ENCODE measurements at regions not wholly inside any gene's neighbourhood (a gene's known extent, or its start where the extent isn't known, plus 50 kb on each side); places are given as distances from the start of the nearest gene placed in this dataset.
A peak's percentile ranks its signal among the peaks of the same experiment; 100 is the strongest.

DNA sequence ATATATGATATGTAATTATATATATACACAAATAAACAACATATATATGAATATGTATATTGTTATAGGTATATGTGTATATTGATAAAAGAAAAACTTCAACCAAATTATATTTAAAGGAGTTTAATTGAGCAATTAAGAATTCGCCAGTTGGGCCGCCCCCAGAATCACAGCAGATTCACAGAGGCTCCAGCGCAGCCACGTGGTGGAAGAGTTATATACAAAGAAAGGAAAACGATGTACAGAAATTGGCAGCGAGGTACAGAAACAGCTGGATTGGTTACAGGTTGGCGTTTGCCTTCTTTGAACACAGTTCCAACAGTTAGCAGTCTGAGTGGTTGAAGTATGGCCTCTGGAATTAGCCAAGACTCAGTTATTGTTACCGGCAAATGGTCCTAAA is 137.3 kb upstream of the SLC24A5 start:
- Histone ChIP-seq H3K36me3 (no peaks in the 10 kb centered on the region), H3K4me1 (no peaks in the 10 kb centered on the region), H3K4me3 (no peak overlapping the region), H3K9me3 (no peaks in the 10 kb centered on the region), H3K27ac (no peak overlapping the region), H3K27me3 (no peaks in the 10 kb centered on the region)
- ATAC-seq (no peak), DNase-seq (no peak)
- intact Hi-C loops (cut with DNase I) = loop anchor here in 6 of 10 donors (10.0 kb wide), 4 partner anchors 269 to 609 kb away; partner anchors contain the start of gene SEMA6D (in 2 of the 6)
- TF ChIP-seq, protein P1, sequence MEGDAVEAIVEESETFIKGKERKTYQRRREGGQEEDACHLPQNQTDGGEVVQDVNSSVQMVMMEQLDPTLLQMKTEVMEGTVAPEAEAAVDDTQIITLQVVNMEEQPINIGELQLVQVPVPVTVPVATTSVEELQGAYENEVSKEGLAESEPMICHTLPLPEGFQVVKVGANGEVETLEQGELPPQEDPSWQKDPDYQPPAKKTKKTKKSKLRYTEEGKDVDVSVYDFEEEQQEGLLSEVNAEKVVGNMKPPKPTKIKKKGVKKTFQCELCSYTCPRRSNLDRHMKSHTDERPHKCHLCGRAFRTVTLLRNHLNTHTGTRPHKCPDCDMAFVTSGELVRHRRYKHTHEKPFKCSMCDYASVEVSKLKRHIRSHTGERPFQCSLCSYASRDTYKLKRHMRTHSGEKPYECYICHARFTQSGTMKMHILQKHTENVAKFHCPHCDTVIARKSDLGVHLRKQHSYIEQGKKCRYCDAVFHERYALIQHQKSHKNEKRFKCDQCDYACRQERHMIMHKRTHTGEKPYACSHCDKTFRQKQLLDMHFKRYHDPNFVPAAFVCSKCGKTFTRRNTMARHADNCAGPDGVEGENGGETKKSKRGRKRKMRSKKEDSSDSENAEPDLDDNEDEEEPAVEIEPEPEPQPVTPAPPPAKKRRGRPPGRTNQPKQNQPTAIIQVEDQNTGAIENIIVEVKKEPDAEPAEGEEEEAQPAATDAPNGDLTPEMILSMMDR (IDR thresholded peaks at IDR 0.05) = no peak
- WGBS, 2 donors = 78 to 84% methylated on average over 8 of the region's 8 CpGs

DNA sequence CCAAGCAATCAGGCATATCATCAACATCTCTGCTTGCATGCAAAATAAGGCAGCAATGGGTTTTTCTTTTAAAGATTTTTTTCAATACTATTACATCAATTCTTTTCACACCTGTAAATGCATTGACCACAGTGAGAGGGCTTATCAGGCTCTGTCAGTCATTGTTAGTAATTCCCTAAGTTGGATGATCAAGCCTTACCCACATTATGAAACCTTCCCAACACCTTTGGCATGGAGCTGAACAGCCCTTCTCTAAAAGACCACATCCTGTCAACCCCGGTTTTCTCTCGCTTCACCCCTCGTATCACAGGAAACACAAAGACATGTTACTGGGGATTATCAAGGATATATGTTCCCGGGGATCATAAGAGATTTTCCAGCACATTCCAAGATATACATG is 135.2 kb upstream of the SLC24A5 start:
- Histone ChIP-seq H3K4me3 (no peak overlapping the region), H3K9me3 (no peaks in the 10 kb centered on the region), H3K36me3 (no peaks in the 10 kb centered on the region), H3K4me1 (no peaks in the 10 kb centered on the region), H3K27ac (no peak overlapping the region), H3K27me3 (no peaks in the 10 kb centered on the region)
- DNase-seq (no peak), ATAC-seq (no peak)
- TF ChIP-seq, protein P1 (IDR thresholded peaks at IDR 0.05) = no peak
- 73 to 87% methylated on average over 4 of the region's 4 CpGs for WGBS, 2 donors
- intact Hi-C loops (cut with DNase I) = loop anchor here in 9 of 10 donors (5.0 to 10.0 kb wide), 10 partner anchors 268 to 788 kb away; partner anchors contain the start of gene SEMA6D (in 5 of the 9)

DNA sequence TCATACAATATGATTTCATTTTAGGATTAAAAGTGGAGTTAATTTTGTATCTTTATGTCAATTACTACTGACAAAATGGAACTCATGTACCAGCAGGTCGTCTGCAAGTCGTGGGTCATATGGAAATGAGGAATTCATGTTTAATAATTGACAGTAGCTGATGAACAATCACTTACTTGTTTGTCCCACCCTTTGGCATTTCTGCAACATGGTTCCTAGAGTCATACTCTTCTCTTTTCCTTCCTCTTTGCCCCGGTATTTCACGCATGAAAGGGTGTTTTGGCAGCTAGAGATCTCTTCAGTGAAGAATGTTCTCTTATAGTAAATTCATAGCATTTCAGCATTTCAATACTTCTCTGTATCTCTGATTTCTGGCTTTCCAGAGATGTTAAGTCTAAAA is 133.3 kb upstream of the SLC24A5 start:
- no peaks in the 10 kb centered on the region for H3K27me3 ChIP-seq
- H3K4me3 ChIP-seq = no peak overlapping the region
- WGBS, 2 donors = 60 to 64% methylated on average over 4 of the region's 4 CpGs
- no peaks in the 10 kb centered on the region for H3K36me3 ChIP-seq
- no peak overlapping the region for H3K27ac ChIP-seq
- no peaks in the 10 kb centered on the region for H3K4me1 ChIP-seq
- intact Hi-C loops (cut with DNase I) = loop anchor here in 9 of 10 donors (1.0 to 10.0 kb wide), 12 partner anchors 270 to 790 kb away; partner anchors contain the start of gene SEMA6D (in 5 of the 9)
- TF ChIP-seq, protein P1 (IDR thresholded peaks at IDR 0.05) = no peak
- no peak for ATAC-seq
- no peaks in the 10 kb centered on the region for H3K9me3 ChIP-seq
- DNase-seq = no peak

DNA sequence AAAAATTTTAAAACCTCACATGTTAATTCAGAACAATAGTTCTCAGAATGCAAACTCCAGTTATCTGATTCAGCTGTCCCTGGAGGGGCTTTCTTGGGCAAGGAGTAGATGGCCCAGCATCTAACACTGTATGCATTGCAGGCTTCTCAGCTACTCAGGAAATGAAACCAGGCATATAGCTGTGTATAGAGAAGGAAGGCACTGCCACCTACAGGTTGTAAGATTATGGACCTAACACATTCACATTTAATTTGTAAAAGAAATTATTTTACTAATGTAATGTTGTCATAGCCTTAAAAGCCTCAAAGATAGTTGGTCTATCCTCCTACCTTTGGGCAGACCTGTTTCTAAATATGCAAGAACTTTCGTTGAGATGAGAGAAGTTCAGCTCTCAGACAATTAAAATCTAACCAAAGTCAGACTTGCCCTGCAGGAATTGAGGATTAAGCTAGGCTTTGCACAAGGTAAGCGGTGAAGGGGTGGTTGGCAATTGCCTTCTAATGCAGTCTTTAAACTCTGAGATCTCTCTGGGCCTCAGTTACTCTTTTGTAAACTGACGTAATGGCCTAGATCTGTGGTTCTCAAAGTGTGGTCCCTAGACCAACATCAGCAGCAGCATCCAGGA is 132.8 kb upstream of the SLC24A5 start:
- H3K36me3 ChIP-seq = no peaks in the 10 kb centered on the region
- no peak overlapping the region for H3K4me3 ChIP-seq
- H3K27me3 ChIP-seq = no peaks in the 10 kb centered on the region
- no peaks in the 10 kb centered on the region for H3K9me3 ChIP-seq
- intact Hi-C loops (cut with DNase I) = loop anchor here in 9 of 10 donors (1.0 to 10.0 kb wide), 17 partner anchors 271 to 792 kb away; partner anchors contain the start of gene SEMA6D (in 5 of the 9)
- H3K27ac ChIP-seq = no peak overlapping the region
- DNase-seq = peak in 1 of 2 donors; percentile 47
- 51 to 53% methylated on average over 3 of the region's 3 CpGs for WGBS, 2 donors
- TF ChIP-seq, protein P1 (IDR thresholded peaks at IDR 0.05) = peak; percentile 59 to 86 (median 74)
- H3K4me1 ChIP-seq = no peaks in the 10 kb centered on the region
- peak; percentile 83 to 96 (median 89) for ATAC-seq

Measured in heart right ventricle (tissue), 16 donors.